KMS-11 (cell line): ENCODE measurements at regions not wholly inside any gene's neighbourhood (a gene's known extent, or its start where the extent isn't known, plus 50 kb on each side); places are given as distances from the start of the nearest gene placed in this dataset.

ENCODE experiments used
- H2AFZ ChIP-seq: fragments of 200-600 bp; sonication (generic); 2 replicates; pipeline ENCODE4 v1.6.1; 2016; ENCODE audit warnings: antibody characterized with exemption, mixed run types, low read depth
- H3K27ac ChIP-seq: fragments of 200-600 bp; sonication (generic); 2 replicates; pipeline ENCODE4 v1.6.1; 2016; ENCODE audit warnings: mild to moderate bottlenecking, mixed run types
- H3K27me3 ChIP-seq: fragments of 200-600 bp; sonication (generic); 2 replicates; pipeline ENCODE4 v1.6.1; 2017; ENCODE audit warnings: mild to moderate bottlenecking, low read depth, mixed run types, moderate library complexity; ENCODE audit not compliant: insufficient read depth
- H3K36me3 ChIP-seq: fragments of 200-600 bp; sonication (generic); 2 replicates; pipeline ENCODE4 v1.6.1; 2017; ENCODE audit warnings: mild to moderate bottlenecking, mixed run types; ENCODE audit not compliant: insufficient read depth
- H3K4me1 ChIP-seq: fragments of 200-600 bp; sonication (generic); 2 replicates; pipeline ENCODE4 v1.6.1; 2016; ENCODE audit warnings: mild to moderate bottlenecking, low read depth, mixed run types; ENCODE audit not compliant: poor library complexity, severe bottlenecking
- H3K4me2 ChIP-seq: fragments of 200-600 bp; sonication (generic); 2 replicates; pipeline ENCODE4 v1.7.0; 2016; ENCODE audit warnings: mild to moderate bottlenecking, mixed run types
- H3K4me3 ChIP-seq: fragments of 200-600 bp; sonication (generic); IDR thresholded peaks from 2 replicates; pipeline ENCODE4 v1.6.1; 2017; ENCODE audit warnings: low read depth, low read length, mixed read lengths; ENCODE audit not compliant: insufficient read depth
- H3K79me2 ChIP-seq: fragments of 200-600 bp; sonication (generic); 2 replicates; pipeline ENCODE4 v1.6.1; 2016; ENCODE audit warnings: low read depth, mixed run types; ENCODE audit not compliant: insufficient read depth
- H3K9ac ChIP-seq: fragments of 200-600 bp; sonication (generic); 2 replicates; pipeline ENCODE4 v1.6.1; 2016; ENCODE audit warnings: mild to moderate bottlenecking, mixed run types
- H4K20me1 ChIP-seq: fragments of 200-600 bp; sonication (generic); 2 replicates; pipeline ENCODE4 v1.6.1; 2016; ENCODE audit warnings: mild to moderate bottlenecking, mixed run types; ENCODE audit not compliant: insufficient read depth
- CTCF ChIP-seq: fragments of 200-600 bp; sonication (generic); conservative IDR thresholded peaks from 2 replicates; pipeline ENCODE4 v1.6.1; 2017; ENCODE audit warnings: low read depth, mild to moderate bottlenecking, antibody characterized with exemption, low read length, moderate library complexity, mixed read lengths

DNA sequence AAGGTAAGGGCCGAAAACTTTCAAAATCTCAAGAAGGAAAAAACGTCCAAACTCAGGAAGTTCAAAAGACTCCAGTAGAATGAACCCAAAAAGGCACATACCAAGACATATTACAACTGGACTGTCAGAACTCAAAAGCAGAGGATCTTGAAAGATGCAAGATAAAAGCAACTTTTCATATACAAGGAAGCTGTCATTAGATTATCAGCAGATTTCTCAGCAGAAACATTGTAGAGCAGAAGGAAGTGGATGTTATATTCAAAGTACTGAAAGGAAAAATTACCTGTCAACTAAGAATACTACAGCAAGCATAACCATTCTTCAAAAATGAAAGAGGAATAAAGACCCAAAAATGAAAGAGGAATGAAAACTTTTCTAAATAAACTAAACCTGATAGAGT, 224.9 kb downstream of the FAT4 start:
- Histone ChIP-seq H3K4me3 (no peak overlapping the region), H4K20me1 (no peaks in the 10 kb centered on the region), H3K27me3 (no peaks in the 10 kb centered on the region), H3K4me1 (no peaks in the 10 kb centered on the region), H2AFZ (no peak overlapping the region), H3K9ac (no peak overlapping the region), H3K27ac (no peak overlapping the region), H3K4me2 (no peak overlapping the region), H3K36me3 (no peaks in the 10 kb centered on the region), H3K79me2 (no peaks in the 10 kb centered on the region)
- no peak for TF ChIP-seq CTCF

GRCh38 chr4:125541836-125542385, 227.2 kb downstream of the FAT4 start:
- H3K4me3 ChIP-seq = no peak overlapping the region
- no peak overlapping the region for H3K4me2 ChIP-seq
- no peaks in the 10 kb centered on the region for H4K20me1 ChIP-seq
- H3K27me3 ChIP-seq = no peaks in the 10 kb centered on the region
- no peaks in the 10 kb centered on the region for H3K4me1 ChIP-seq
- no peak overlapping the region for H3K27ac ChIP-seq
- H2AFZ ChIP-seq = no peak overlapping the region
- no peaks in the 10 kb centered on the region for H3K79me2 ChIP-seq
- no peak for TF ChIP-seq CTCF
- H3K36me3 ChIP-seq = no peaks in the 10 kb centered on the region
- H3K9ac ChIP-seq = no peak overlapping the region

DNA sequence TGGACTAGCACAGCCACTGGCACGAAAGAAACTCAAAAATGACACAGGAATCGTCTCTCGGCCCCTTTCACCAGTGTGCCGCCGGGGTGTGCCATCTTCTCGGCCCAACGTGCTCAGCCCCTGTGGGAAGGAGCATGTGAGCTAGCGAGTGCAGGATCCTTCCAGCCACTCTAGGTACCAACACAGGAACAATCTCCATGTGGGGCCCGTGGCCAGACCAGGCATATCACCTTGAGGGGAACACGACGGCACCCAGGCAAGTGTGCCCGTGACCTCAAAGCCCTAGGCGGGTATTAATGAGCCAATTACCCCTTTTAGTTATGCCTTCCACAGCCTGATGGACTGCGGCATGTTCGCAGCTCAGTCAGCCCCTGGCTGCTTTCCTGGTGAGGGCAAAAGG, 231.5 kb downstream of the FAT4 start:
- Histone ChIP-seq H3K36me3 (no peaks in the 10 kb centered on the region), H4K20me1 (no peaks in the 10 kb centered on the region), H3K27me3 (no peaks in the 10 kb centered on the region), H3K9ac (no peak overlapping the region), H3K4me3 (no peak overlapping the region), H3K4me2 (no peak overlapping the region), H2AFZ (no peak overlapping the region), H3K4me1 (no peaks in the 10 kb centered on the region), H3K79me2 (no peaks in the 10 kb centered on the region), H3K27ac (no peak overlapping the region)
- TF ChIP-seq CTCF = no peak

DNA sequence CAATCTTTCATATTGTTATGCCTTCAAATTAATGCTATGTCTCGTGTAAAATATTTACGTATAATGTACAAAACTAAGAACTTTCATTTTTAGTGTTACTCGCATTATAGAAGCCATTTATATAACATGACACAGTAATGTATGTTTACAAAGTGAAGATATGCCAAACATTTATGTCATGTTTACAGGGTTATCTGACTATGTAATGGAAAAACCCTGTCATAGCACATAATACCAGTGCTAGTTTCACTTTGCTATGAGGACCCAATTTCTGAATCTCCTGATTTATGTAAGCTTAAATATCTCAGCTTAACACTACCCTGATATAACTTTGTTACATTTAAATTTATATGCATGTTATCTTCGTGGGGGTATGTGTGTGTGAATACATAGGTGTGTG, 233.1 kb downstream of the FAT4 start:
- Histone ChIP-seq H3K4me3 (no peak overlapping the region), H3K4me1 (no peaks in the 10 kb centered on the region), H2AFZ (no peak overlapping the region), H3K79me2 (no peaks in the 10 kb centered on the region), H3K9ac (no peak overlapping the region), H3K27me3 (no peaks in the 10 kb centered on the region), H3K36me3 (no peaks in the 10 kb centered on the region), H3K27ac (no peak overlapping the region), H3K4me2 (no peak overlapping the region), H4K20me1 (no peaks in the 10 kb centered on the region)
- no peak for TF ChIP-seq CTCF

GRCh38 chr4:125550769-125551168, 236.0 kb downstream of the FAT4 start:
- H3K9ac ChIP-seq = no peak overlapping the region

More at GRCh38 chr4:125550769-125551168, 236.0 kb downstream of the FAT4 start:
- no peak overlapping the region for H2AFZ ChIP-seq
- no peaks in the 10 kb centered on the region for H3K36me3 ChIP-seq
- no peak overlapping the region for H3K4me3 ChIP-seq
- TF ChIP-seq CTCF = no peak
- no peaks in the 10 kb centered on the region for H3K27me3 ChIP-seq
- H4K20me1 ChIP-seq = no peaks in the 10 kb centered on the region
- H3K27ac ChIP-seq = no peak overlapping the region
- no peaks in the 10 kb centered on the region for H3K4me1 ChIP-seq
- H3K4me2 ChIP-seq = no peak overlapping the region
- H3K79me2 ChIP-seq = no peaks in the 10 kb centered on the region
